Superior temporal gyrus (tissue), 1 donor: ENCODE measurements at regions not wholly inside any gene's neighbourhood (a gene's known extent, or its start where the extent isn't known, plus 50 kb on each side); places are given as distances from the start of the nearest gene placed in this dataset.

Experiments
- DNase-seq: peaks from one replicate; pipeline ENCODE4 v3.0.0-alpha.2; 2016; ENCODE audit errors: extremely low spot score

- DNase-seq = no peak
Observed at GRCh38 chr12:60035835-60036234, 440.0 kb downstream of the SLC16A7 start.

GRCh38 chr12:60042835-60043234, 447.0 kb downstream of the SLC16A7 start:
- no peak for DNase-seq

- no peak for DNase-seq
Observed at GRCh38 chr12:60043236-60043635, 447.4 kb downstream of the SLC16A7 start.

GRCh38 chr12:60052483-60052882, 456.7 kb downstream of the SLC16A7 start:
- no peak for DNase-seq

GRCh38 chr12:60059180-60059579, 463.4 kb downstream of the SLC16A7 start:
- DNase-seq = no peak

GRCh38 chr12:60066655-60067054, 470.8 kb downstream of the SLC16A7 start:
- no peak for DNase-seq

- DNase-seq = no peak
Observed at GRCh38 chr12:60070552-60070951, 474.7 kb downstream of the SLC16A7 start.

- no peak for DNase-seq
Observed at GRCh38 chr12:60071759-60072191, 475.9 kb downstream of the SLC16A7 start.

- DNase-seq = no peak
Observed at GRCh38 chr12:60072911-60073310, 477.1 kb downstream of the SLC16A7 start.

GRCh38 chr12:60075091-60075490, 479.3 kb downstream of the SLC16A7 start:
- DNase-seq = no peak

- DNase-seq = no peak
Observed at GRCh38 chr12:60078026-60078425, 482.2 kb downstream of the SLC16A7 start.

GRCh38 chr12:60093428-60093827, 497.6 kb downstream of the SLC16A7 start:
- DNase-seq = no peak

- no peak for DNase-seq
Observed at GRCh38 chr12:60094436-60094835, 498.6 kb downstream of the SLC16A7 start.

- DNase-seq = no peak
Observed at GRCh38 chr12:60096727-60097126, 500.9 kb downstream of the SLC16A7 start.

GRCh38 chr12:60100160-60100559, 504.3 kb downstream of the SLC16A7 start:
- DNase-seq = no peak

GRCh38 chr12:60100852-60101251, 505.0 kb downstream of the SLC16A7 start:
- no peak for DNase-seq

- no peak for DNase-seq
Observed at GRCh38 chr12:60101715-60102114, 505.9 kb downstream of the SLC16A7 start.

- no peak for DNase-seq
Observed at GRCh38 chr12:60106214-60106613, 510.4 kb downstream of the SLC16A7 start.

GRCh38 chr12:60107992-60108391, 512.2 kb downstream of the SLC16A7 start:
- DNase-seq = no peak

GRCh38 chr12:60112063-60112462, 516.2 kb downstream of the SLC16A7 start:
- DNase-seq = no peak

GRCh38 chr12:60112763-60113162, 516.9 kb downstream of the SLC16A7 start:
- DNase-seq = no peak

- no peak for DNase-seq
Observed at GRCh38 chr12:60114169-60114568, 518.3 kb downstream of the SLC16A7 start.

GRCh38 chr12:60119327-60119726, 523.5 kb downstream of the SLC16A7 start:
- no peak for DNase-seq

GRCh38 chr12:60120199-60120598, 524.4 kb downstream of the SLC16A7 start:
- DNase-seq = no peak

GRCh38 chr12:60123557-60123956, 527.7 kb downstream of the SLC16A7 start:
- no peak for DNase-seq
